ENCODE measurements at regions not wholly inside any gene's neighbourhood (a gene's known extent, or its start where the extent isn't known, plus 50 kb on each side); places are given as distances from the start of the nearest gene placed in this dataset.

DNA sequence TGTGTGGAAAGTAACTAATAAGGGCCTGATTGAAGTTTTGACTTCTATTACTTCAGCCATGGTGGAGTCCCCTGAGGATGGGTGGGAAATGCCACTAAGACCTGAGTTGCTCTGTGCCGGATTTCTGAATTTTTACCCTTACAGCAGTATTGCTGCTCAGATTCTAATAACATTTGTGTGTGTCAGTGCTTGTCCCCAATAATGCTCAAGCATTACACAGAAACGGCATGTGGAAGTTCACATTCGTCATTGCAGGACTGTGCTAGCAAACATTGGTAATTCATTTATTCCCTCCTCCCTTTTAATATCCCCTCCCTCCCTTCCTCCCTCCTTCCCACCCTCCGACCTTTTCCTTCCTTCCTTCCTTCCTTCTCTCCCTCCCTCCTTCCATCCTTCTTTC lies 484.5 kb upstream of the ONECUT1 start:
- TF ChIP-seq, protein P1, sequence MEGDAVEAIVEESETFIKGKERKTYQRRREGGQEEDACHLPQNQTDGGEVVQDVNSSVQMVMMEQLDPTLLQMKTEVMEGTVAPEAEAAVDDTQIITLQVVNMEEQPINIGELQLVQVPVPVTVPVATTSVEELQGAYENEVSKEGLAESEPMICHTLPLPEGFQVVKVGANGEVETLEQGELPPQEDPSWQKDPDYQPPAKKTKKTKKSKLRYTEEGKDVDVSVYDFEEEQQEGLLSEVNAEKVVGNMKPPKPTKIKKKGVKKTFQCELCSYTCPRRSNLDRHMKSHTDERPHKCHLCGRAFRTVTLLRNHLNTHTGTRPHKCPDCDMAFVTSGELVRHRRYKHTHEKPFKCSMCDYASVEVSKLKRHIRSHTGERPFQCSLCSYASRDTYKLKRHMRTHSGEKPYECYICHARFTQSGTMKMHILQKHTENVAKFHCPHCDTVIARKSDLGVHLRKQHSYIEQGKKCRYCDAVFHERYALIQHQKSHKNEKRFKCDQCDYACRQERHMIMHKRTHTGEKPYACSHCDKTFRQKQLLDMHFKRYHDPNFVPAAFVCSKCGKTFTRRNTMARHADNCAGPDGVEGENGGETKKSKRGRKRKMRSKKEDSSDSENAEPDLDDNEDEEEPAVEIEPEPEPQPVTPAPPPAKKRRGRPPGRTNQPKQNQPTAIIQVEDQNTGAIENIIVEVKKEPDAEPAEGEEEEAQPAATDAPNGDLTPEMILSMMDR (IDR thresholded peaks at IDR 0.05; ENCODE audit: low read depth, low read length) = no peak
- TF ChIP-seq EZH2phosphoT487 (IDR thresholded peaks at IDR 0.05; ENCODE audit: low read depth) = no peak
- H4K20me1 ChIP-seq (ENCODE audit: insufficient read depth, low read length) = no peaks in the 10 kb centered on the region
- H3K27ac ChIP-seq (ENCODE audit: low read length) = no peak overlapping the region
- H3K27me3 ChIP-seq (ENCODE audit: low read depth, low read length) = no peaks in the 10 kb centered on the region
- H3K36me3 ChIP-seq (replicated peaks; ENCODE audit: low read depth, low read length) = no peaks in the 10 kb centered on the region
- no peak overlapping the region for H3K9ac ChIP-seq (ENCODE audit: low read length)
- H3K4me2 ChIP-seq (ENCODE audit: low read length) = no peak overlapping the region
- no peaks in the 10 kb centered on the region for H3K79me2 ChIP-seq (ENCODE audit: low read length)
- H3K9me3 ChIP-seq (ENCODE audit: insufficient read depth, low read length) = no peaks in the 10 kb centered on the region
- H3K4me3 ChIP-seq (ENCODE audit: low read length) = no peak overlapping the region
- no peaks in the 10 kb centered on the region for H3K4me1 ChIP-seq (ENCODE audit: low read length)
- H2AFZ ChIP-seq (ENCODE audit: low read depth, low read length) = no peak overlapping the region

DNA sequence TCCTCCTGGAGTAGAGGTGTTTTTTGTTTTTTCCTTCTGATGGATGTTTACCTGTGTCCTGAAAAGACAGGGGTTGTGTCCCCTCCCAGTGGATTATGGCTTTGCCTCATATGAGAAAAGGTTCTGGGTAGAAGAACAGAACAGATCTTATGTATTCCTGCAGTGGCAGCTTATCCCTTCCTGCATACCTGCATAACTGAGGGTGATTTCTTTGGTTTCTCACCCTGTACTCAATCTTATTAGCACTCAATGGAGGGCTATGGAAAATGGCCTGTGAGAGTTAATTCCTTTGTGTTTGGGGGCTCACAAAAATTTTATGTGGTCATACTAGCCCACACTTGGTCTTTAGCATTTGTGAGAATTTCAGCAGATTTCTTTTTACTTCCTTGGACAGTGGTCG lies 482.0 kb upstream of the ONECUT1 start:
- Histone ChIP-seq H3K9me3 (ENCODE audit: insufficient read depth, low read length) (no peaks in the 10 kb centered on the region), H4K20me1 (ENCODE audit: insufficient read depth, low read length) (no peaks in the 10 kb centered on the region), H2AFZ (ENCODE audit: low read depth, low read length) (no peak overlapping the region), H3K4me3 (ENCODE audit: low read length) (no peak overlapping the region), H3K4me2 (ENCODE audit: low read length) (no peak overlapping the region), H3K27me3 (ENCODE audit: low read depth, low read length) (no peaks in the 10 kb centered on the region), H3K4me1 (ENCODE audit: low read length) (no peaks in the 10 kb centered on the region), H3K79me2 (ENCODE audit: low read length) (no peaks in the 10 kb centered on the region), H3K27ac (ENCODE audit: low read length) (no peak overlapping the region), H3K9ac (ENCODE audit: low read length) (no peak overlapping the region), H3K36me3 (replicated peaks; ENCODE audit: low read depth, low read length) (no peaks in the 10 kb centered on the region)
- no peak for TF ChIP-seq EZH2phosphoT487 (IDR thresholded peaks at IDR 0.05; ENCODE audit: low read depth)
- TF ChIP-seq, protein P1 (IDR thresholded peaks at IDR 0.05; ENCODE audit: low read depth, low read length) = no peak

DNA sequence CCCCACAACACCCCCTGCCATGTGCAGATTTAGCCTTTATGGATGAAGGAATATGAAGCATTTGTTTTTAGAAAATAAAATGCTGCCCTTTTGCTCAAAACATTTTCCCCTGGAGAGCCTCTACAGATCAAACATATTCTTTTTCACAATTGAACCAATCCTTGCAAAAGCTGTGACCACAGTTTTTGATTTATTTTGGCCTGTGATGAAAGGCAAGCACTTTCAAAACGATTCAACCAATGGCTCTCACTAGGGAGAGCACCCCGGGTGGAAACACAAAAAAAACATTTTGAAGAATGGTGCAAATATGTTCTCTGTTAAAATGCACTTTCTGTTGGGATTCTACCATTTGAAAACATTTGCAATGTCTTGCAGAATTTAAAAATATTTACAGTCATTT lies 476.0 kb upstream of the ONECUT1 start:
- no peaks in the 10 kb centered on the region for H3K36me3 ChIP-seq (replicated peaks; ENCODE audit: low read depth, low read length)

DNA sequence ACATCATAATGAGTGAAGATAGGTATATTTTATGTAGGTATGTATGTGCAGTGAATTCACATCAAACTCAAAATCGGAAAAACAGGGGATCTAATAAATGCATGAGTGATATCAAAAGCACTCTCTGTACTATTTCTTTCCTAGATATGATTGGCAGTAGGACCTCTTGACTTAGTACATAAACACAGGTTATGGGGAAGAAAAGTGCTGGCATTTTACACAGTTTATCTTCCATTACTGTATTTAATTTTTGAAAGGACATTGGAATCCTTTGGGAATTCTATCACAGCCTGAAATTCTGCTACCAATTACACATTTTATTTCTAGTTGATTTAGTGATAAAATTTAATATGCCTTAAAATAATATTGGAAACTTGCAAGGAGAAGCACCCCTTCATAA lies 470.5 kb upstream of the ONECUT1 start:
- H3K9me3 ChIP-seq (ENCODE audit: insufficient read depth, low read length) = no peaks in the 10 kb centered on the region
- no peak overlapping the region for H3K9ac ChIP-seq (ENCODE audit: low read length)
- H4K20me1 ChIP-seq (ENCODE audit: insufficient read depth, low read length) = no peaks in the 10 kb centered on the region
- TF ChIP-seq, protein P1 (IDR thresholded peaks at IDR 0.05; ENCODE audit: low read depth, low read length) = no peak
- TF ChIP-seq EZH2phosphoT487 (IDR thresholded peaks at IDR 0.05; ENCODE audit: low read depth) = no peak
- H3K4me1 ChIP-seq (ENCODE audit: low read length) = no peaks in the 10 kb centered on the region
- no peak overlapping the region for H3K27ac ChIP-seq (ENCODE audit: low read length)
- no peak overlapping the region for H2AFZ ChIP-seq (ENCODE audit: low read depth, low read length)
- no peak overlapping the region for H3K4me2 ChIP-seq (ENCODE audit: low read length)
- H3K36me3 ChIP-seq (replicated peaks; ENCODE audit: low read depth, low read length) = no peaks in the 10 kb centered on the region
- H3K27me3 ChIP-seq (ENCODE audit: low read depth, low read length) = no peaks in the 10 kb centered on the region
- no peak overlapping the region for H3K4me3 ChIP-seq (ENCODE audit: low read length)
- H3K79me2 ChIP-seq (ENCODE audit: low read length) = no peaks in the 10 kb centered on the region

More for the DNA sequence above, 476.0 kb upstream of the ONECUT1 start:
- no peaks in the 10 kb centered on the region for H3K79me2 ChIP-seq (ENCODE audit: low read length)
- H4K20me1 ChIP-seq (ENCODE audit: insufficient read depth, low read length) = no peaks in the 10 kb centered on the region
- H3K27ac ChIP-seq (ENCODE audit: low read length) = no peak overlapping the region
- no peaks in the 10 kb centered on the region for H3K4me1 ChIP-seq (ENCODE audit: low read length)
- H3K9me3 ChIP-seq (ENCODE audit: insufficient read depth, low read length) = no peaks in the 10 kb centered on the region
- H3K4me2 ChIP-seq (ENCODE audit: low read length) = no peak overlapping the region
- H3K4me3 ChIP-seq (ENCODE audit: low read length) = no peak overlapping the region
- TF ChIP-seq, protein P1 (IDR thresholded peaks at IDR 0.05; ENCODE audit: low read depth, low read length) = no peak
- no peak for TF ChIP-seq EZH2phosphoT487 (IDR thresholded peaks at IDR 0.05; ENCODE audit: low read depth)
- H3K27me3 ChIP-seq (ENCODE audit: low read depth, low read length) = no peaks in the 10 kb centered on the region
- H2AFZ ChIP-seq (ENCODE audit: low read depth, low read length) = no peak overlapping the region
- no peak overlapping the region for H3K9ac ChIP-seq (ENCODE audit: low read length)
